Calu3 (cell line): ENCODE measurements at regions not wholly inside any gene's neighbourhood (a gene's known extent, or its start where the extent isn't known, plus 50 kb on each side); places are given as distances from the start of the nearest gene placed in this dataset.
A peak's percentile ranks its signal among the peaks of the same experiment; 100 is the strongest.
"Not testable (repeated sequence)": the region's sequence is repeated elsewhere in the genome, so short reads cannot be mapped to it uniquely, and the experiment has no call there.

Source experiments
- BruUV-seq: library from RNA; stranded (reverse); fragments of 400-500 nt; replicated peaks from 2 replicates; lab custom pipeline; 2021; lab: Mats Ljungman, UMichigan
- CTCF ChIA-PET: fragments of 300-600 bp; sonication (Branson Sonifier 250); formaldehyde crosslinking; loops from one replicate; lab custom pipeline; 2022; ENCODE audit warnings: antibody characterized with exemption; lab: Charles Lee
- DNase-seq: peaks from one replicate; pipeline ENCODE4 v3.0.0; 2022
- H3K27ac Mint-ChIP-seq: one replicate; pipeline ENCODE4 v1.8.0; 2022; ENCODE audit warnings: mixed read lengths; ENCODE audit not compliant: unreplicated experiment
- H3K27me3 Mint-ChIP-seq: one replicate; pipeline ENCODE4 v1.8.0; 2022; ENCODE audit warnings: mixed read lengths; ENCODE audit not compliant: unreplicated experiment
- H3K36me3 Mint-ChIP-seq: one replicate; pipeline ENCODE4 v1.8.0; 2022; ENCODE audit warnings: mild to moderate bottlenecking, moderate library complexity, mixed read lengths; ENCODE audit not compliant: insufficient read depth, unreplicated experiment
- H3K4me1 Mint-ChIP-seq: one replicate; pipeline ENCODE4 v1.8.0; 2022; ENCODE audit warnings: mild to moderate bottlenecking, low read depth, mixed read lengths; ENCODE audit not compliant: unreplicated experiment
- H3K4me3 Mint-ChIP-seq: one replicate; pipeline ENCODE4 v1.8.0; 2022; ENCODE audit warnings: mild to moderate bottlenecking, low read depth, moderate library complexity, mixed read lengths; ENCODE audit not compliant: unreplicated experiment
- H3K9me3 Mint-ChIP-seq: one replicate; pipeline ENCODE4 v1.8.0; 2022; ENCODE audit warnings: low read depth, mixed read lengths; ENCODE audit not compliant: unreplicated experiment
- intact Hi-C: fragments of 100-400 bp; cut with micrococcal nuclease; formaldehyde crosslinking; loops from one replicate; pipeline ENCODE4 v1.10.0; 2022; ENCODE audit not compliant: unreplicated experiment
- TF ChIP-seq, protein P1 (sequence below): fragments of 200-600 bp; IDR thresholded peaks from one replicate; pipeline ENCODE4 v1.8.0; 2022; ENCODE audit warnings: antibody characterized with exemption; ENCODE audit not compliant: unreplicated experiment

GRCh38 chr9:124137009-124137943 is 120.5 kb upstream of the NEK6 start:
- Mint-ChIP-seq H3K27ac (no peak overlapping the region), H3K9me3 (no peaks in the 10 kb centered on the region), H3K4me1 (peaks cover 17% of the 10 kb centered on the region), H3K36me3 (no peaks in the 10 kb centered on the region), H3K4me3 (no peak overlapping the region), H3K27me3 (no peaks in the 10 kb centered on the region)
- intact Hi-C loops, result no loop called here
- DNase-seq, result no peak
- TF ChIP-seq, protein P1, sequence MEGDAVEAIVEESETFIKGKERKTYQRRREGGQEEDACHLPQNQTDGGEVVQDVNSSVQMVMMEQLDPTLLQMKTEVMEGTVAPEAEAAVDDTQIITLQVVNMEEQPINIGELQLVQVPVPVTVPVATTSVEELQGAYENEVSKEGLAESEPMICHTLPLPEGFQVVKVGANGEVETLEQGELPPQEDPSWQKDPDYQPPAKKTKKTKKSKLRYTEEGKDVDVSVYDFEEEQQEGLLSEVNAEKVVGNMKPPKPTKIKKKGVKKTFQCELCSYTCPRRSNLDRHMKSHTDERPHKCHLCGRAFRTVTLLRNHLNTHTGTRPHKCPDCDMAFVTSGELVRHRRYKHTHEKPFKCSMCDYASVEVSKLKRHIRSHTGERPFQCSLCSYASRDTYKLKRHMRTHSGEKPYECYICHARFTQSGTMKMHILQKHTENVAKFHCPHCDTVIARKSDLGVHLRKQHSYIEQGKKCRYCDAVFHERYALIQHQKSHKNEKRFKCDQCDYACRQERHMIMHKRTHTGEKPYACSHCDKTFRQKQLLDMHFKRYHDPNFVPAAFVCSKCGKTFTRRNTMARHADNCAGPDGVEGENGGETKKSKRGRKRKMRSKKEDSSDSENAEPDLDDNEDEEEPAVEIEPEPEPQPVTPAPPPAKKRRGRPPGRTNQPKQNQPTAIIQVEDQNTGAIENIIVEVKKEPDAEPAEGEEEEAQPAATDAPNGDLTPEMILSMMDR, result no peak
- CTCF ChIA-PET, result no interaction called here
- BruUV-seq, result no TSS peak

DNA sequence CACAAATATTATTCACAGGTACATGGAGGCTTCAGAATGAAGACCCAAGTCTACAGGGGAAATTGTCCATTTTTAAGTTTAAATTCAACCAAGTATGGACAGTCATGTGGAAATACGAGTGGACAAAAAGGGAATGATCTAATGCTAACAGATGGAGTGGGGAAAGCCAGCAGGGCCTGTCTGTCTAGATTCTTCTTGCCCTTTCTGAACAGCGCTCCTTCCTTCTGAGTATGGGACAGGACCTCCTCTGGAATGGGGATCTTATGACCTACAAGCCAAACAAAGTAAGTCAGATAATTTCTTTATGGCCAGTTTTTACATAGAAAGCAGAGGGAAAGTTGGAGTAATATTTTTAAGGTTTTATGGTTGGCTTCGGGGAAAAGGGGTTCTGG is 119.8 kb upstream of the NEK6 start:
- H3K4me3 Mint-ChIP-seq, result no peak overlapping the region
- BruUV-seq, result no TSS peak
- H3K36me3 Mint-ChIP-seq, result no peaks in the 10 kb centered on the region
- DNase-seq, result no peak
- H3K27ac Mint-ChIP-seq, result peak overlapping the region; percentile 44
- no peaks in the 10 kb centered on the region for H3K27me3 Mint-ChIP-seq
- CTCF ChIA-PET, result no interaction called here
- H3K9me3 Mint-ChIP-seq, result no peaks in the 10 kb centered on the region
- intact Hi-C loops, result no loop called here
- H3K4me1 Mint-ChIP-seq, result peaks cover 14% of the 10 kb centered on the region
- TF ChIP-seq, protein P1, result no peak

GRCh38 chr9:124139001-124139400 is 118.7 kb upstream of the NEK6 start:
- H3K36me3 Mint-ChIP-seq, result no peaks in the 10 kb centered on the region
- no TSS peak for BruUV-seq
- CTCF ChIA-PET, result no interaction called here
- no peak for DNase-seq
- TF ChIP-seq, protein P1, result no peak
- intact Hi-C loops, result no loop called here
- H3K27me3 Mint-ChIP-seq, result no peaks in the 10 kb centered on the region
- H3K4me1 Mint-ChIP-seq, result peaks cover 21% of the 10 kb centered on the region
- H3K27ac Mint-ChIP-seq, result no peak overlapping the region
- H3K9me3 Mint-ChIP-seq, result no peaks in the 10 kb centered on the region
- H3K4me3 Mint-ChIP-seq, result no peak overlapping the region

DNA sequence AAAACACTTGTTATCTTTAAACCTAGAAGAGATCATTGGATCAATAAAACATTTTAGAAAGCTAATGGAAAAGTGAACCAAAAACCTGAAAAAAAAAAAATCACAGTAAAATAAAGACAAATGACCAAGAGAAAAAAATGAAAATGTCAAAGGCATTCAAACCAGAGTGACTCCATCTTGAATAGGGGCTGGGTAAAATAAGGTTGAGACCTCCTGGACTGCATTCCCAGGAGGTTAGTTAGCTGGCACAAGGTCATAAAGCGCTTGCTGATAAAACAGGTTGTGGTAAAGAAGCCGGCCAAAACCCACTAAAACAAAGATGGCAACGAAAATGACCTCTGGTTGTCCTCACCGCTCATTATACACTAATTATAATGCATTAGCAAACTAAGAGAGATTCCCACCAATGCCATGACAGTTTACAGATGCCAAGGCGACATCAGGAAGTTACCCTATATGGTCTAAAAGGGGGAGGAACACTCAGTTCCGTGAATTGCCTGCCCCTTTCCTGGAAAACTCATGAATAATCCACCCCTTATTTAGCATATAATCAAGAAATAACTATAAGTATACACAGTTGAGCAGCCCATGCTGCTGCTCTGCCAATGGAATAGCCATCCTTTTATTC is 116.7 kb upstream of the NEK6 start:
- Mint-ChIP-seq H3K9me3 (no peaks in the 10 kb centered on the region), H3K36me3 (peaks cover 4% of the 10 kb centered on the region), H3K27me3 (no peaks in the 10 kb centered on the region), H3K4me3 (no peak overlapping the region), H3K4me1 (peaks cover 23% of the 10 kb centered on the region), H3K27ac (no peak overlapping the region)
- DNase-seq, result no peak
- intact Hi-C loops, result loop anchor here (5.0 kb wide), 1 partner anchor 116 kb away; the partner anchor contains the start of gene NEK6
- no TSS peak for BruUV-seq
- TF ChIP-seq, protein P1, result no peak
- CTCF ChIA-PET, result no interaction called here

GRCh38 chr9:124144561-124145123 is 113.1 kb upstream of the NEK6 start:
- H3K9me3 Mint-ChIP-seq, H3K4me3 Mint-ChIP-seq, CTCF ChIA-PET, BruUV-seq, H3K27ac Mint-ChIP-seq, H3K27me3 Mint-ChIP-seq, H3K36me3 Mint-ChIP-seq: not testable (repeated sequence)
- peak; percentile 35 for DNase-seq
- intact Hi-C loops, result loop anchor here (5.0 kb wide), 1 partner anchor 113 kb away; the partner anchor contains the start of gene NEK6
- peaks cover 15% of the 10 kb centered on the region for H3K4me1 Mint-ChIP-seq
